ENCODE measurements at regions not wholly inside any gene's neighbourhood (a gene's known extent, or its start where the extent isn't known, plus 50 kb on each side); places are given as distances from the start of the nearest gene placed in this dataset.

DNA sequence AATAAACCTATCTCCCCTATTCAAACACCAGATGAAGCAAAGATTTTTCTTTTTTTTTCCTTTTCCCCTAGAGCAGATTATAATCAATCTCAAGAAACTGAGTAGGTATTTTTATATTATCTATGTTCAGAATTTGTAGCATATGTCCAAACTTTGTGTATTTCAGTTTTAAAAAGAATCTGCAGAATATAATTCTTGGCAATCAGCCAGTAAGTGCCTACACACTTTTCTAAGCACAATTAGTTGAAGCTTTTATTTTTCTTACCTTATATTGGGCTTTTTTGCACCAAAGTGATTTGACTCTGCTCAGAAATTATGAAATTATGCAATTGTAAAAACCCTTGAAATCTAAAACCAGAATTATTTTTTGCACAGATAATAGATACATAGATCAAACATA, 315.8 kb upstream of the PHF14 start:
- no peak overlapping the region for H2BK15ac ChIP-seq (ENCODE audit: low read depth, low read length)
- H2BK20ac ChIP-seq (ENCODE audit: low read depth, low read length, poor library complexity, severe bottlenecking): no peak overlapping the region
- no peaks in the 10 kb centered on the region for H3K9me3 Mint-ChIP-seq
- no peak overlapping the region for H3T11ph ChIP-seq (ENCODE audit: low read length)
- H4K91ac ChIP-seq (ENCODE audit: insufficient read length, low read depth, low read length): no peak overlapping the region
- no peak overlapping the region for H4K5ac ChIP-seq (ENCODE audit: insufficient read length, low read depth, low read length)
- H3K79me1 ChIP-seq (ENCODE audit: insufficient read depth, low read depth, low read length, poor library complexity, severe bottlenecking): no peaks in the 10 kb centered on the region
- H2BK12ac ChIP-seq (ENCODE audit: insufficient read length, low read depth, low read length): no peak overlapping the region
- no peak overlapping the region for H3K4me2 ChIP-seq (ENCODE audit: insufficient read depth, insufficient read length, low read length)
- H3K9ac ChIP-seq (ENCODE audit: extremely low read depth, insufficient read length, low read length): no peak overlapping the region
- H3K4me1 ChIP-seq (ENCODE audit: insufficient read depth, low read length): peaks cover 5% of the 10 kb centered on the region; the same call in 1 of the 2 replicates
- no peak overlapping the region for H2AFZ ChIP-seq (ENCODE audit: low read length)
- TF ChIP-seq, protein P1, sequence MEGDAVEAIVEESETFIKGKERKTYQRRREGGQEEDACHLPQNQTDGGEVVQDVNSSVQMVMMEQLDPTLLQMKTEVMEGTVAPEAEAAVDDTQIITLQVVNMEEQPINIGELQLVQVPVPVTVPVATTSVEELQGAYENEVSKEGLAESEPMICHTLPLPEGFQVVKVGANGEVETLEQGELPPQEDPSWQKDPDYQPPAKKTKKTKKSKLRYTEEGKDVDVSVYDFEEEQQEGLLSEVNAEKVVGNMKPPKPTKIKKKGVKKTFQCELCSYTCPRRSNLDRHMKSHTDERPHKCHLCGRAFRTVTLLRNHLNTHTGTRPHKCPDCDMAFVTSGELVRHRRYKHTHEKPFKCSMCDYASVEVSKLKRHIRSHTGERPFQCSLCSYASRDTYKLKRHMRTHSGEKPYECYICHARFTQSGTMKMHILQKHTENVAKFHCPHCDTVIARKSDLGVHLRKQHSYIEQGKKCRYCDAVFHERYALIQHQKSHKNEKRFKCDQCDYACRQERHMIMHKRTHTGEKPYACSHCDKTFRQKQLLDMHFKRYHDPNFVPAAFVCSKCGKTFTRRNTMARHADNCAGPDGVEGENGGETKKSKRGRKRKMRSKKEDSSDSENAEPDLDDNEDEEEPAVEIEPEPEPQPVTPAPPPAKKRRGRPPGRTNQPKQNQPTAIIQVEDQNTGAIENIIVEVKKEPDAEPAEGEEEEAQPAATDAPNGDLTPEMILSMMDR (conservative IDR thresholded peaks at IDR 0.05): no peak
- H3K4ac ChIP-seq (ENCODE audit: low read depth, low read length): no peak overlapping the region
- H3K27ac Mint-ChIP-seq: no peak overlapping the region
- H3K79me2 ChIP-seq (ENCODE audit: insufficient read depth, low read length): no peaks in the 10 kb centered on the region
- H3K23me2 ChIP-seq (ENCODE audit: insufficient read length, low read depth, low read length, poor library complexity, severe bottlenecking): no peaks in the 10 kb centered on the region
- no peak overlapping the region for H4K8ac ChIP-seq (replicated peaks; ENCODE audit: insufficient read length, low read depth, low read length)
- H3K4me3 Mint-ChIP-seq: no peak overlapping the region
- DNase-seq: no peak
- H2BK120ac ChIP-seq (ENCODE audit: low read depth, low read length, poor library complexity, severe bottlenecking): no peak overlapping the region
- H2BK5ac ChIP-seq (ENCODE audit: insufficient read length, low read length): no peak overlapping the region
- H3K27ac ChIP-seq (ENCODE audit: insufficient read length, low read depth, low read length): no peak overlapping the region
- no peaks in the 10 kb centered on the region for H3K9me3 ChIP-seq (ENCODE audit: control insufficient read depth, low read depth, low read length)
- no peak overlapping the region for H3K23ac ChIP-seq (ENCODE audit: insufficient read length, low read depth, low read length)
- H4K20me1 ChIP-seq (ENCODE audit: control insufficient read depth, insufficient read depth, insufficient read length): no peaks in the 10 kb centered on the region
- no peaks in the 10 kb centered on the region for H3K27me3 Mint-ChIP-seq (ENCODE audit: low read depth)
- H3K56ac ChIP-seq (ENCODE audit: insufficient read length, low read depth, low read length): no peak overlapping the region
- no peak overlapping the region for H3K14ac ChIP-seq (ENCODE audit: insufficient read depth, low read length)
- no peak overlapping the region for H3K18ac ChIP-seq (ENCODE audit: insufficient read length, low read depth, low read length)
- no peaks in the 10 kb centered on the region for H3K36me3 Mint-ChIP-seq (ENCODE audit: insufficient read depth in 1 of 3, low read depth in 3 of 3)
- H2AK5ac ChIP-seq (ENCODE audit: insufficient read length, low read length): no peak overlapping the region
- H3K27me3 ChIP-seq (ENCODE audit: insufficient read depth, low read length): no peaks in the 10 kb centered on the region
- peaks cover 14 to 19% of the 10 kb centered on the region in 2 experiments for H3K4me1 Mint-ChIP-seq

Measured in H9 (cell line).